T-helper 2 cell treated with Interferon-gamma antibody and Interleukin-4, amounts not matched to agents 5 μg/mL and 100 μg/mL, for 36 hours (primary cell): ENCODE measurements at regions not wholly inside any gene's neighbourhood (a gene's known extent, or its start where the extent isn't known, plus 50 kb on each side); places are given as distances from the start of the nearest gene placed in this dataset.
A peak's percentile ranks its signal among the peaks of the same experiment; 100 is the strongest.

Experiments
- DNase-seq: peaks from one replicate; pipeline ENCODE4 v3.0.0; 2021; ENCODE audit warnings: low spot score
- H3K27ac Mint-ChIP-seq: one replicate; pipeline ENCODE4 v1.8.0; 2021; ENCODE audit warnings: mild to moderate bottlenecking, mixed read lengths
- H3K27me3 Mint-ChIP-seq: one replicate; pipeline ENCODE4 v1.8.0; 2021; ENCODE audit warnings: low read depth, mixed read lengths
- H3K36me3 Mint-ChIP-seq: one replicate; pipeline ENCODE4 v1.8.0; 2021; ENCODE audit warnings: low read depth, mixed read lengths
- H3K4me1 Mint-ChIP-seq: one replicate; pipeline ENCODE4 v1.8.0; 2021; ENCODE audit warnings: low read depth, mixed read lengths
- H3K4me3 Mint-ChIP-seq: one replicate; pipeline ENCODE4 v1.8.0; 2022; ENCODE audit warnings: mild to moderate bottlenecking, moderate library complexity, mixed read lengths
- H3K9me3 Mint-ChIP-seq: one replicate; pipeline ENCODE4 v1.8.0; 2021; ENCODE audit warnings: mixed read lengths

- Mint-ChIP-seq H3K4me3 (no peak overlapping the region), H3K4me1 (peaks cover 24% of the 10 kb centered on the region), H3K36me3 (peaks cover 19% of the 10 kb centered on the region), H3K27ac (no peak overlapping the region), H3K9me3 (peaks cover 63% of the 10 kb centered on the region), H3K27me3 (no peaks in the 10 kb centered on the region)
- no peak for DNase-seq
Observed at GRCh38 chr3:105988540-105989212, 119.9 kb upstream of the CBLB start.

GRCh38 chr3:105996781-105997180 lies 128.0 kb upstream of the CBLB start:
- DNase-seq = no peak
- Mint-ChIP-seq H3K4me1 (peaks cover 2% of the 10 kb centered on the region), H3K4me3 (no peak overlapping the region), H3K36me3 (peaks cover 7% of the 10 kb centered on the region), H3K27ac (no peak overlapping the region), H3K9me3 (peaks cover 47% of the 10 kb centered on the region), H3K27me3 (no peaks in the 10 kb centered on the region)

- DNase-seq = no peak
- Mint-ChIP-seq H3K9me3 (peaks cover 41% of the 10 kb centered on the region), H3K27ac (no peak overlapping the region), H3K4me1 (peaks cover 2% of the 10 kb centered on the region), H3K36me3 (peaks cover 6% of the 10 kb centered on the region), H3K27me3 (no peaks in the 10 kb centered on the region), H3K4me3 (no peak overlapping the region)
Observed at GRCh38 chr3:105997466-105997799, 128.6 kb upstream of the CBLB start.

- Mint-ChIP-seq H3K27ac (no peak overlapping the region), H3K27me3 (no peaks in the 10 kb centered on the region), H3K9me3 (peaks cover 38% of the 10 kb centered on the region), H3K4me3 (no peak overlapping the region), H3K36me3 (peaks cover 7% of the 10 kb centered on the region), H3K4me1 (peaks cover 4% of the 10 kb centered on the region)
- no peak for DNase-seq
Observed at GRCh38 chr3:105997800-105998526, 129.2 kb upstream of the CBLB start.

- no peak for DNase-seq
- no peak overlapping the region for H3K4me3 Mint-ChIP-seq
- no peak overlapping the region for H3K27ac Mint-ChIP-seq
- no peaks in the 10 kb centered on the region for H3K27me3 Mint-ChIP-seq
- H3K9me3 Mint-ChIP-seq = peaks cover 36% of the 10 kb centered on the region
- peaks cover 7% of the 10 kb centered on the region for H3K36me3 Mint-ChIP-seq
- H3K4me1 Mint-ChIP-seq = peaks cover 12% of the 10 kb centered on the region
Observed at GRCh38 chr3:105999856-106000255, 131.0 kb upstream of the CBLB start.

- Mint-ChIP-seq H3K27me3 (no peaks in the 10 kb centered on the region), H3K4me3 (no peak overlapping the region), H3K4me1 (peaks cover 12% of the 10 kb centered on the region), H3K36me3 (peaks cover 7% of the 10 kb centered on the region), H3K9me3 (peaks cover 27% of the 10 kb centered on the region), H3K27ac (no peak overlapping the region)
- DNase-seq = no peak
Observed at GRCh38 chr3:106001923-106002322, 133.1 kb upstream of the CBLB start.

- H3K27me3 Mint-ChIP-seq = no peaks in the 10 kb centered on the region
- H3K36me3 Mint-ChIP-seq = peaks cover 6% of the 10 kb centered on the region
- H3K4me3 Mint-ChIP-seq = peak overlapping the region; percentile 5
- H3K4me1 Mint-ChIP-seq = peaks cover 10% of the 10 kb centered on the region
- DNase-seq = no peak
- H3K9me3 Mint-ChIP-seq = peaks cover 19% of the 10 kb centered on the region
- H3K27ac Mint-ChIP-seq = no peak overlapping the region
Observed at GRCh38 chr3:106004137-106004681, 135.4 kb upstream of the CBLB start.

GRCh38 chr3:106004826-106005225 lies 136.0 kb upstream of the CBLB start:
- peaks cover 3% of the 10 kb centered on the region for H3K36me3 Mint-ChIP-seq
- H3K27me3 Mint-ChIP-seq = no peaks in the 10 kb centered on the region
- H3K9me3 Mint-ChIP-seq = peaks cover 15% of the 10 kb centered on the region
- peaks cover 10% of the 10 kb centered on the region for H3K4me1 Mint-ChIP-seq
- H3K4me3 Mint-ChIP-seq = no peak overlapping the region
- no peak for DNase-seq
- H3K27ac Mint-ChIP-seq = no peak overlapping the region

- Mint-ChIP-seq H3K9me3 (peaks cover 20% of the 10 kb centered on the region), H3K27me3 (no peaks in the 10 kb centered on the region), H3K4me1 (peaks cover 19% of the 10 kb centered on the region), H3K4me3 (no peak overlapping the region), H3K27ac (no peak overlapping the region), H3K36me3 (peaks cover 3% of the 10 kb centered on the region)
- DNase-seq = no peak
Observed at GRCh38 chr3:106006001-106006400, 137.2 kb upstream of the CBLB start.

GRCh38 chr3:106006571-106006970 lies 137.8 kb upstream of the CBLB start:
- H3K4me3 Mint-ChIP-seq = no peak overlapping the region
- H3K36me3 Mint-ChIP-seq = peaks cover 3% of the 10 kb centered on the region
- H3K4me1 Mint-ChIP-seq = peaks cover 22% of the 10 kb centered on the region
- H3K9me3 Mint-ChIP-seq = peaks cover 20% of the 10 kb centered on the region
- H3K27me3 Mint-ChIP-seq = no peaks in the 10 kb centered on the region
- H3K27ac Mint-ChIP-seq = no peak overlapping the region
- DNase-seq = no peak

- no peak overlapping the region for H3K27ac Mint-ChIP-seq
- peaks cover 20% of the 10 kb centered on the region for H3K9me3 Mint-ChIP-seq
- peaks cover 4% of the 10 kb centered on the region for H3K36me3 Mint-ChIP-seq
Observed at GRCh38 chr3:106007512-106007911, 138.7 kb upstream of the CBLB start.

GRCh38 chr3:106008766-106009165 lies 140.0 kb upstream of the CBLB start:
- H3K27ac Mint-ChIP-seq = no peak overlapping the region
- H3K27me3 Mint-ChIP-seq = no peaks in the 10 kb centered on the region
- H3K4me3 Mint-ChIP-seq = no peak overlapping the region

More at GRCh38 chr3:106007512-106007911, 138.7 kb upstream of the CBLB start:
- peak; percentile 21 for DNase-seq
- Mint-ChIP-seq H3K4me1 (peaks cover 22% of the 10 kb centered on the region), H3K27me3 (no peaks in the 10 kb centered on the region), H3K4me3 (no peak overlapping the region)

GRCh38 chr3:106010829-106011228 lies 142.0 kb upstream of the CBLB start:
- Mint-ChIP-seq H3K27ac (no peak overlapping the region), H3K4me3 (peak overlapping the region; percentile 3), H3K27me3 (no peaks in the 10 kb centered on the region), H3K36me3 (peaks cover 4% of the 10 kb centered on the region), H3K4me1 (peaks cover 13% of the 10 kb centered on the region), H3K9me3 (peaks cover 17% of the 10 kb centered on the region)
- DNase-seq = no peak

More at GRCh38 chr3:106008766-106009165, 140.0 kb upstream of the CBLB start:
- DNase-seq = no peak
- Mint-ChIP-seq H3K4me1 (peaks cover 19% of the 10 kb centered on the region), H3K36me3 (peaks cover 4% of the 10 kb centered on the region), H3K9me3 (peaks cover 17% of the 10 kb centered on the region)

- Mint-ChIP-seq H3K4me1 (peaks cover 13% of the 10 kb centered on the region), H3K27me3 (no peaks in the 10 kb centered on the region), H3K27ac (no peak overlapping the region), H3K36me3 (peaks cover 5% of the 10 kb centered on the region), H3K9me3 (peaks cover 19% of the 10 kb centered on the region), H3K4me3 (no peak overlapping the region)
- no peak for DNase-seq
Observed at GRCh38 chr3:106013971-106014370, 145.2 kb upstream of the CBLB start.
